PC-9 (cell line): ENCODE measurements at regions not wholly inside any gene's neighbourhood (a gene's known extent, or its start where the extent isn't known, plus 50 kb on each side); places are given as distances from the start of the nearest gene placed in this dataset.
"Not testable (repeated sequence)": the region's sequence is repeated elsewhere in the genome, so short reads cannot be mapped to it uniquely, and the experiment has no call there.

ENCODE experiments used
- BruUV-seq: library from RNA; stranded (reverse); fragments of 400-500 nt; replicated peaks from 2 replicates; lab custom pipeline; 2021; lab: Mats Ljungman, UMichigan
- CTCF ChIA-PET: fragments of 300-600 bp; sonication (Branson Sonifier 250); formaldehyde crosslinking; loops from one replicate; lab custom pipeline; 2022; ENCODE audit warnings: antibody characterized with exemption; lab: Charles Lee
- POLR2A ChIA-PET: fragments of 300-600 bp; sonication (Branson Sonifier 250); formaldehyde crosslinking; loops from one replicate; lab custom pipeline; 2022; ENCODE audit warnings: antibody characterized with exemption; ENCODE audit not compliant: unreplicated experiment; lab: Charles Lee
- DNase-seq, 2 experiments: peaks; one replicate each; pipeline versions ENCODE4 v3.0.0 to v3.0.0-alpha.2; 2015 to 2022; ENCODE audit warnings: mixed read lengths in 1 of 2
- H2AFZ ChIP-seq: fragments of 200-600 bp; sonication (generic); 2 replicates; pipeline ENCODE4 v1.8.1; 2017; ENCODE audit warnings: antibody characterized with exemption
- H3F3A ChIP-seq: fragments of 200-600 bp; sonication (generic); 2 replicates; pipeline ENCODE4 v1.8.1; 2017; ENCODE audit warnings: antibody characterized with exemption, mild to moderate bottlenecking, low read depth; ENCODE audit not compliant: insufficient read depth
- H3K27ac ChIP-seq: fragments of 200-600 bp; sonication (generic); 2 replicates; pipeline ENCODE4 v1.6.1; 2016; ENCODE audit warnings: mixed run types
- H3K27me3 ChIP-seq: fragments of 200-600 bp; sonication (generic); 2 replicates; pipeline ENCODE4 v1.6.1; 2016; ENCODE audit warnings: low read depth, mixed run types; ENCODE audit not compliant: insufficient read depth
- H3K36me3 ChIP-seq: fragments of 200-600 bp; sonication (generic); 2 replicates; pipeline ENCODE4 v1.6.1; 2016; ENCODE audit warnings: low read depth, mixed run types
- H3K4me1 ChIP-seq: fragments of 200-600 bp; sonication (generic); replicated peaks from 2 replicates; pipeline ENCODE4 v1.6.1; 2016; ENCODE audit warnings: mixed run types; ENCODE audit not compliant: insufficient read depth
- H3K4me2 ChIP-seq: fragments of 200-600 bp; sonication (generic); 2 replicates; pipeline ENCODE4 v1.6.1; 2017; ENCODE audit warnings: mixed run types
- H3K4me3 ChIP-seq: fragments of 200-600 bp; sonication (generic); 2 replicates; pipeline ENCODE4 v1.6.1; 2016; ENCODE audit warnings: mixed run types
- H3K79me2 ChIP-seq: fragments of 200-600 bp; sonication (generic); 2 replicates; pipeline ENCODE4 v1.6.1; 2017; ENCODE audit warnings: low read depth, mixed run types
- H3K9me2 ChIP-seq: fragments of 200-600 bp; sonication (generic); 2 replicates; pipeline ENCODE4 v1.8.1; 2017; ENCODE audit warnings: mild to moderate bottlenecking; ENCODE audit not compliant: insufficient read depth
- H3K9me3 ChIP-seq: fragments of 200-600 bp; sonication (generic); 2 replicates; pipeline ENCODE4 v1.8.1; 2016; ENCODE audit warnings: low read depth; ENCODE audit not compliant: insufficient read depth
- H4K20me1 ChIP-seq: fragments of 200-600 bp; sonication (generic); 2 replicates; pipeline ENCODE4 v1.8.1; 2017; ENCODE audit not compliant: insufficient read depth
- intact Hi-C: fragments of 100-400 bp; cut with micrococcal nuclease; formaldehyde crosslinking; loops from one replicate; pipeline ENCODE4 v1.10.0; 2022; ENCODE audit not compliant: unreplicated experiment
- TF ChIP-seq, protein P1 (sequence below): fragments of 200-600 bp; sonication (generic); conservative IDR thresholded peaks from 2 replicates; pipeline ENCODE4 v1.6.1; 2017; ENCODE audit warnings: mixed run types, antibody characterized with exemption, mild to moderate bottlenecking, moderate library complexity

DNA sequence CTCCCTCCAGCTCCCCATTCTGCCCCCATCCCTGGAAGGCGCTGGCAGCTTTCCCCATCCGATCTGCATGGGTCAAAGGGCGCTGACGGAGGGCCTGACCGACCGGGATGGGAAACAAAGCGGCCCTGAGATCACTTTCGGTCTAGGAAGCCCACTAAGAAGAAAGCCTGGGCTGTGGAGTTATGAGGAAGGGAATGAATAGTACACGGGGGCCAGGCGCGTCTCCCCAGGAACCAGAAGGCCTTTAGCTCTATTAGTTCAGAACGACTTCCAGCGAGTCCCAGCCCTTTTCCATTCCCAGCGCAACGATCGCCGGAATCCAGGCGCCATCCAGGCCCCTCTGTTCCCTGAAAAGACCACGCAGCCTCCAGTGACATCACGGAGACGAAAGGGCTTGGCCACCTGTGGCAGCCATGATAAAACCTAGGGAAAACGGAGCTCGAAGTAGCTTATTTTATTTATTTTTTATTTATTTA is 70.1 kb upstream of the CCDC180 start:
- Histone ChIP-seq H3K9me3 (no peaks in the 10 kb centered on the region), H4K20me1 (no peaks in the 10 kb centered on the region), H3K9me2 (no peaks in the 10 kb centered on the region), H3K36me3 (no peaks in the 10 kb centered on the region), H3K4me1 (no peaks in the 10 kb centered on the region), H3K27ac (no peak overlapping the region), H3F3A (no peaks in the 10 kb centered on the region), H3K27me3 (no peaks in the 10 kb centered on the region), H3K4me2 (no peak overlapping the region), H3K4me3 (no peak overlapping the region), H2AFZ (no peak overlapping the region), H3K79me2 (no peaks in the 10 kb centered on the region)
- POLR2A ChIA-PET = interaction anchor here (1.1 kb wide), 1 partner anchor 377 kb away, joined by 3 read pairs; no protein-coding TSS in a partner anchor
- TF ChIP-seq, protein P1, sequence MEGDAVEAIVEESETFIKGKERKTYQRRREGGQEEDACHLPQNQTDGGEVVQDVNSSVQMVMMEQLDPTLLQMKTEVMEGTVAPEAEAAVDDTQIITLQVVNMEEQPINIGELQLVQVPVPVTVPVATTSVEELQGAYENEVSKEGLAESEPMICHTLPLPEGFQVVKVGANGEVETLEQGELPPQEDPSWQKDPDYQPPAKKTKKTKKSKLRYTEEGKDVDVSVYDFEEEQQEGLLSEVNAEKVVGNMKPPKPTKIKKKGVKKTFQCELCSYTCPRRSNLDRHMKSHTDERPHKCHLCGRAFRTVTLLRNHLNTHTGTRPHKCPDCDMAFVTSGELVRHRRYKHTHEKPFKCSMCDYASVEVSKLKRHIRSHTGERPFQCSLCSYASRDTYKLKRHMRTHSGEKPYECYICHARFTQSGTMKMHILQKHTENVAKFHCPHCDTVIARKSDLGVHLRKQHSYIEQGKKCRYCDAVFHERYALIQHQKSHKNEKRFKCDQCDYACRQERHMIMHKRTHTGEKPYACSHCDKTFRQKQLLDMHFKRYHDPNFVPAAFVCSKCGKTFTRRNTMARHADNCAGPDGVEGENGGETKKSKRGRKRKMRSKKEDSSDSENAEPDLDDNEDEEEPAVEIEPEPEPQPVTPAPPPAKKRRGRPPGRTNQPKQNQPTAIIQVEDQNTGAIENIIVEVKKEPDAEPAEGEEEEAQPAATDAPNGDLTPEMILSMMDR = no peak
- DNase-seq = no peak
- CTCF ChIA-PET = interaction anchor here (0.6 to 0.7 kb wide), 2 partner anchors 65 to 408 kb away, joined by 3 to 6 read pairs; no protein-coding TSS in a partner anchor
- intact Hi-C loops = loop anchor here (5.0 kb wide), 1 partner anchor 380 kb away; no protein-coding TSS in a partner anchor
- BruUV-seq = no TSS peak

GRCh38 chr9:97233009-97233400 is 74.5 kb upstream of the CCDC180 start:
- H3K27me3 ChIP-seq, H3K4me2 ChIP-seq, H2AFZ ChIP-seq, BruUV-seq, H3F3A ChIP-seq, H3K9me3 ChIP-seq, H3K9me2 ChIP-seq, intact Hi-C loops, DNase-seq, H3K79me2 ChIP-seq, H3K4me3 ChIP-seq, H3K4me1 ChIP-seq, POLR2A ChIA-PET, H3K36me3 ChIP-seq, H3K27ac ChIP-seq, CTCF ChIA-PET, H4K20me1 ChIP-seq: not testable (repeated sequence)

DNA sequence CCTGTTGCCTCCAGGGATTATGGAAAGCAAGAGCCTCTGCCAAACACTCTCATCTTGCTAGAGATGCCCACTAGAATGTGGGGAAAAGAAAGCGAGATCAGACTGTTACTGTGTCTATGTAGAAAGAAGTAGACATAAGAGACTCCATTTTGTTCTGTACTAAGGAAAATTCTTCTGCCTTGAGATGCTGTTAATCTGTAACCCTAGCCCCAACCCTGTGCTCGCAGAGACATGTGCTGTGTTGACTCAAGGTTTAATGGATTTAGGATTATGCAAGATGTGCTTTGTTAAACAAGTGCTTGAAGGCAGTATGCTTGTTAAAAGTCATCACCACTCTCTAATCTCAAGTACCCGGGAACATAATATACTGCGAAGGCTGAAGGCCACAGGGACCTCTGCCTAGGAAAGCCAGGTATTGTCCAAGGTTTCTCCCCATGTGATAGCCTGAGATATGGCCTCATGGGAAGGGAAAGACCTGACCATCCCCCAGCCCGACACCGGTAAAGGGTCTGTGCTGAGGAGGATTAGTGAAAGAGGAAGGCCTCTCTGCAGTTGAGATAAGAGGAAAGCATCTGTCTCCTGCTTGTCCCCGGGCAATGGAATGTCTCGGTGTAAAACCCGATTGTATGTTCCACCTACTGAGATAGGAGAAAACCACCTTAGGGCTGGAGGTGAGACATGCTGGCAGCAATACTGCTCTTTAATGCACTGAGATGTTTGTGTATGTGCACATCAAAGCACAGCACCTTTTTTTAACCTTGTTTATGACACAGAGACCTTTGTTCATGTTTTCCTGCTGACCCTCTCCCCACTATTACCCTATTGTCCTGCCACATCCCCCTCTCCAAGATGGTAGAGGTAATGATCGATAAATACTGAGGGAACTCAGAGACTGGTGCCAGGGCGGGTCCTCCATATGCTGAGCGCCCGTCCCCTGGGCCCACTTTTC is 75.1 kb upstream of the CCDC180 start:
- H3K4me2 ChIP-seq, H3K27ac ChIP-seq, H3K27me3 ChIP-seq, H4K20me1 ChIP-seq, H3K9me3 ChIP-seq, H2AFZ ChIP-seq, POLR2A ChIA-PET, H3F3A ChIP-seq, DNase-seq, H3K79me2 ChIP-seq, H3K9me2 ChIP-seq, H3K4me1 ChIP-seq, H3K4me3 ChIP-seq, BruUV-seq, intact Hi-C loops, H3K36me3 ChIP-seq, CTCF ChIA-PET: not testable (repeated sequence)

DNA sequence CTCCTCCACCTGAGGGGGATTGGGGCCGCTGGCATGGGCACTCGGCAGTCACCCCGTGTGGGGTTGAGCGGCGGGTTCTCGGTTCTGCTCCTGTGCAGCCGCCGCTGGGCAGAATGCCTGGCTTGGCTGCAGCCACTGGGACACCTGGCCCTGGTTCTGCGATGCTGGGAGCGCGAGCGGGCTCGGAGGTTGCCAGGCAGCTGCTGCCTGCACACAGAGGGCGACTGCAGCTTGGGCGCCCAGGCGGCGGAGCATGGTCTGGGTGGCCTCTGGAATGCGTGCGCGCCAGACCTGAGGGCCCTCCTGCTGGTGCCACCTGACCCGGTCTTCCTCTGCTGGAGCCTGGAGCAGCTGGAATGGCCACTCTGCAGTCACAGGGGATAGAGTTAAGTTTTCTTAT is 85.1 kb upstream of the CCDC180 start:
- CTCF ChIA-PET = interaction anchor here (1.3 kb wide), 1 partner anchor 363 kb away, joined by 4 read pairs; no protein-coding TSS in a partner anchor
- intact Hi-C loops, H3K9me3 ChIP-seq, H3K27me3 ChIP-seq, H3K4me1 ChIP-seq, H3K4me2 ChIP-seq, H2AFZ ChIP-seq, H4K20me1 ChIP-seq, H3K4me3 ChIP-seq, H3K9me2 ChIP-seq, H3K27ac ChIP-seq, H3F3A ChIP-seq, BruUV-seq, POLR2A ChIA-PET, H3K36me3 ChIP-seq, H3K79me2 ChIP-seq: not testable (repeated sequence)
- DNase-seq = peak in 1 of 2 experiments; percentile 14

DNA sequence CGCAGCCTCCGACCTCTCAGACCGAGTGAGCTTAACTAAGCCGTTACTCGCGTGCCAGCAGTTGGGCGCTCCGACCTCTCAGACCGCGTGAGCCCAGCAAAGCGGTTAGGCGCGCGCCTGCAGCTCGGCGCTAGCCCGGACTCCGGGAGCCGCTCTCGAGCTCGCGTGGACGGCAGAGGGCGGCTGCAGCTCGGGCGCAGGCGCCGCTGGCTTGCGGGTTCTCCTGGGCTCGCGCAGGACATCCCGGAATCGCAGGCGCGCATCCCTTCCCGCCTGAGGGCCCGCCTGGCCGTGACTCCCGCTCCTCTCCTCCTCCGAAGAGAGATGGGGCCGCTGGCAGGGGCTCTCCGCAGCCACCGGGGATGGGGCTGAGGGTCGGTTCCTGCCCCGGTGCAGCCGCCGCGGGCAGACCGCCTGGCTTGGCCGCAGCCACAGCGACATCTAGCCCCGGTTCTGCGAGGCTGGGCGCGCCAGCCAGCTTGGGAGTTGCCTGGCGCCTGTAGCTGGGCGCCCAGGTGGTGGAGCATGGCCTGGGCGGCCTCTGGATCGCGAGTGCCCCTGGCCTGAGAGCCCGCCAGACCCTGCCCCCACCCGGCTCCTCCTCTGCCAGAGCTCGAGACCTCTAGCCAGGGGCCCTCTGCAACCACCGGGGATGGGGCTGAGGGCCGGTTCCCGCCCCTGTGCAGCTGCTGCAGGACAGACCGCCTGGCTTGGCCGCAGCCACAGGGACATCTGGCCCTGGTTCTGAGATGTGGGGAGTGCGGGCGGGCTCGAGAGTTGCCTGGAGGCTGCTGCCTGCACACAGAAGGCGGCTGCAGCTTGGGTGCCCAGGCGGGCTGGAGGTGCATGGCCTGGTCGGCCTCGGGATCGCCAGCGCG is 85.7 kb upstream of the CCDC180 start:
- H3K27me3 ChIP-seq, H3K36me3 ChIP-seq: not testable (repeated sequence)
- H3K4me2 ChIP-seq = peak overlapping the region; percentile 34; the same call in 1 of the 2 replicates

More for the DNA sequence above, 85.7 kb upstream of the CCDC180 start:
- H3K27ac ChIP-seq, H3K79me2 ChIP-seq, H3K9me2 ChIP-seq, H3K9me3 ChIP-seq, H3K4me1 ChIP-seq, H3F3A ChIP-seq, H4K20me1 ChIP-seq, H3K4me3 ChIP-seq, H2AFZ ChIP-seq, BruUV-seq: not testable (repeated sequence)
- ChIA-PET CTCF (interaction anchor here (0.7 to 1.3 kb wide), 3 partner anchors 362 to 367 kb away, joined by 4 to 9 read pairs (median 6); partner anchors contain the start of gene ZNF782), POLR2A (interaction anchor here (0.6 kb wide), 1 partner anchor 364 kb away, joined by 5 read pairs; no protein-coding TSS in a partner anchor)
- DNase-seq = peak in 1 of 2 experiments; percentile 75
- intact Hi-C loops = loop anchor here (2.0 kb wide), 1 partner anchor 365 kb away; no protein-coding TSS in a partner anchor
